GM18502 (cell line): ENCODE measurements at regions not wholly inside any gene's neighbourhood (a gene's known extent, or its start where the extent isn't known, plus 50 kb on each side); places are given as distances from the start of the nearest gene placed in this dataset.

Source experiments
- ATAC-seq: cut with Tn5 transposase; IDR thresholded peaks from one replicate; pipeline ENCODE4 v1.9.1; 2021; ENCODE audit warnings: mild to moderate bottlenecking; ENCODE audit not compliant: unreplicated experiment, poor library complexity

DNA sequence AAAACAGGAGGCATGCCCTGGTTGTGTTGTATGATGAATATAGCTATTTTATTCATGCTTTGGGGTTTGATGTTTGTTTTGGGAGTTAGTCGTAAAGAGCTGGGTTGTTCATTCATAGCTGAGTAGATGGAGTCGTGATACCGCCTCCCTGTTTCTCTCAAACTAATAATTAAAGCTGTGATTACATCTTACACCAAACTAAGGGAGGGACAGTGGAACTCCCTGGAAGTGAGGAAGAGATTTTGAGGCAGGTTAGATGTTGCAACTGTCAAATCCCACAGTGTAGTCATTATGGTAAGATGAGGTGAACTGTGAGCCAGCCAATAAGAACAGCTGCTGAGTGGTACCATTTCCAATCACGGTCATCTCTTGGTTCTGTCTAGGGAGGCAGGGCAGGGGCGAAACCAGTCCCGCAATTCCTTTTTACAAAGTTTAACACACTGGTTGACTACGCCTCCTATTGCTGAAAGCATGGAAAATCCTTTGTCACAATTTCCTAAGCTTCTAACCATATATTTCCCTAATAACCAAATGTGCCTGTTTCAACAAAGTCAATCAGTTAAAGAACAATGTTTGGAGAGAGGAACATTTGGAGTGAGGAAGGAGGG lies 207.6 kb upstream of the SERP2 start:
- no peak for ATAC-seq

DNA sequence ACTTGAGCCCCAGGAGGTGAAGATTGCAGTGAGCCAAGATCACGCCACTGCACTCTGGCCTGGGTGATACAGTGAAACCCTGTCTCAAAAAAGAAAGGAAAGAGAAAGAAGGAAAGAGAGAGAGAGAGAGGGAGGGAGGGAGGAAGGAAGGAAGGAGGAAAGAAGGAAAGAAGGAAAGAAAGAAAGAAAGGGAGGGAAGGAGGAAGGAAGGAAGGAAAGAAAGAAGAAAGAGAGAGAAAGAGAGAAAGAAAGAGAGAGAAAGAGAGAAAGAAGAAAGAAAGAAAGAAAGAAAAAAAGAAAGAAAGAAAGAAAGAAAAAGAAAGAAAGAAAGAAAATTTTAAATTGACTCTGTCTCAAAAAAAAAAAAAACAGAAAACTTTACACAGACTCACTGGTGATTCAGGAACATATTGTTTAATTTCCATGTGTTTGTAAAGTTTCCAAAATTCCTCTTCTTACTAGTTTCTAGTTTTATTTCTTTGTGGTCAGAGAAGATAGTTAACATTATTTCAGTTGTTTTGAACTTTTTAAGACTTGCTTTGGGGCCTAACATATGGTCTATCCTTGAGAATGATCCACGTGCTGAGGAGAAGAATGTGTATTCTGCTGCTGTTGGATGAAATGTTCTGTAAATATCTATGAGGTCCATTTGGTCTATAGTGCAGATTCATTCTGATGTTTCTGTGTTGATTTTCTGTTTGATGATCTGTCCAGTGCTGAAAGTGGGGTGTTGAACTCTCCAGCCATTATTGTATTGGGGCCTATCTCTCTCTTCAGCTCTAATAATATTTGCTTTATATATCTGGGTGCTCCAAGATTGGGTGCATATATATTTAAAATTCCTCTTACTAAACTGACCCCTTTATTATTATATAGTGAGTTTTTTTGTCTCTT lies 204.4 kb upstream of the SERP2 start:
- no peak for ATAC-seq

DNA sequence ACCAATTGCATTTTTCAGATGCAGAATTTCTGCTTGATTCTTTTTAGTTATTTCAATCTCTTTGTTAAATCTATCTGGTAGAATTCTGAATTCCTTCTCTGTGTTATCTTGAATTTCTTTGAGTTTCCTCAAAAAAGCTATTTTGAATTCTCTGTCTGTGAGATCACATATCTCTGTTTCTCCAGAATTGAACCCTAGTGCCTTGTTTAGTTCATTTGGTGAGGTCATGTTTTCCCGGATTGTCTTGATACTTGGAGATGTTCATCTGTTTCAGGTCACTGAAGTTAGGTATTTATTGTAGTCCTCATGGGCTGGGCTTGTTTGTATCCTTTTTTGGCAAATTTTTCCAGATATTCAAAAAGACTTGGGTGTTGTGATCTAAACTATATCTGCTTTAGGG lies 202.9 kb upstream of the SERP2 start:
- ATAC-seq = no peak

DNA sequence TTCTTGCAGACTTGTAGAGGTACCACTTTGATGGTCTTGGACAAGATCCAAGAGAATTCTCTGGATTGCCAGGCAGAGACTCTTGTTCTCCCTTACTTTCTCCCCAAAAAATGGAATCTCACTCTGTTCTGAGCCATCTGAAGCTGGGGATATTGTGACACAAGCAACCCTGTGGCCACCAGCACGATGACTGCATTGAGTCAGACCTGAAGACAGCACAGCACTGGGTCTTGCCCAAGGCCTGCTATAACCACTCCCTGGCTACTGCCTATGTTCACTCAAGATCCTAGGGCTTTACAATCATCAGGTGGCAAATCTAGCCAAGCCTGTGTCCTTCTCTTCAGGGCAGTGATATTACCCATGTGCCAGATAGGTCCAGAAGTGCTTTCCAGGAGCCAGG lies 202.5 kb upstream of the SERP2 start:
- ATAC-seq = no peak

DNA sequence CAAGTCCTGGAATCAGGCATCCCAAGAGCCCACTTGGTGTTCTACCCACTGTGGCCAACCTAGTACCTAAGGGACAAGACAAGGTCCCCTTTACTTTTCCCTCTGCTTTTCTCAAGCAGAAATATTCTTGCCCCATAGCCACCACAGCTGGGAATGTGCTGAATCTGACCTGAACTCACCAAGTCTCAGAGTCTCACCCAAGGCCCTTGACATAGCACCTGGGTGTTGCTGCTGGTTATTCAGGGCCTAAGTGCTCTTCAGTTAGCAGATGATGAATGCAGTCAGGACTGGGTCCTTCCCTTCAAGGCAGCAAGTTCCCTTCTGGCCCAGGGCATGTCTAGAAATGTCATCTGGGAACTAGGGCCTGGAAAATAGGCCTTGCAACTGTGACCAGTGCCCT lies 201.8 kb upstream of the SERP2 start:
- ATAC-seq = no peak

DNA sequence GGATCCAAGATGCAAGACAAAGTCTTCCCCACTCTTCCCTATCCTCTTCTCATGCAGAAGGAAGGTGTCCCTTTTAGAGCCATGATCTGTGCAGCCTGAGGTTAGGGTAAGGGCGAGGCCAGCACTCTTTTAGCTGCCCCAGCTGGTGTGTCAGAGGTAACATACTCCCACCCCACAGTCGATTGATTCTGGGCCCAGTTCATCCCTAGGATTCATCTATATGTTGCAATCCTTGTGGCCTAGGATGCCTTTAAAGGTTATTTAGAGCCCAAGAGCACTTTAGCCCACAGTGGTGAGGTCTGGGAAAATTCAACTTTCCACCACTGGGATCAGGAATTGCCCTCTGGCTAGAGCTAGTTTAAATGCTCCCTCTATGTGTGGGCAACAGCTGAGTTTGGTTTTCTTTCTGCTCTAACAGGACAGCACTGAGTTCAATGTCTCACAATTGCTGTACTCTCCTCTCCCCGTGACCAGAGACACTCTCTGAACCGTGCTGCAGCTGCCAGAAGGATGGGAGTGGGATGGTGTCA lies 201.3 kb upstream of the SERP2 start:
- ATAC-seq = no peak

DNA sequence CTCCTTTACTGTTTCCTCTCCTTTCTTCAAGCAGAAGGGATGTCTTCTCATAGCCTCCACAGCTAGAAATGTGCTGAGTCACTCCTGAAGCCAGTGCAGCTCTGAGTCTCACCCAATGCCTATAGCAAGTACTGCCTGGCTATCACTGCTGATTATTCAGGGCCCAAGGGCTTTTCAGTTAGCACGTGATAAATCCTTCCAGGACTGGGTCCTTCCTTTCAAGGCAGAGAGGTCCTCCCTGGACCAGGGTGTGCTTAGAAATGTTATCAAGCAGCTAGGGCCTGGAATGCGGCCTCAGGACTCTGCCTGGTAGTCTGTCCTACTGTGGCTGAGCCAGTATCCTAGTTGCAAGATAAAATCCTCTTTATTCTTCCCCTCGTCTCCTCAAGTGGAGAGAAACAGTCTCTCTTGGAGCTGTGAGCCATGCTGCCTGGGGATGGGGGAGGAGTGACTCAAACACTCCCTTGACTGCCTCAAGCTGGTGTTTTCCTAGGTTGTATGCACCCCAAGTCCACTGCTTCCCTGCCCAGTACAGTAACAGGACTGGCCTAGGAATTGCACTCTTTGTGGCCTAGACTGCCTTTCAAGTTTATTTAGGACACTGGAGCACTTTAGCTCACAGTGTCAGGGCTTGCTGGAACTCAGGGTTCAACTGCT lies 198.7 kb upstream of the SERP2 start:
- ATAC-seq = no peak

DNA sequence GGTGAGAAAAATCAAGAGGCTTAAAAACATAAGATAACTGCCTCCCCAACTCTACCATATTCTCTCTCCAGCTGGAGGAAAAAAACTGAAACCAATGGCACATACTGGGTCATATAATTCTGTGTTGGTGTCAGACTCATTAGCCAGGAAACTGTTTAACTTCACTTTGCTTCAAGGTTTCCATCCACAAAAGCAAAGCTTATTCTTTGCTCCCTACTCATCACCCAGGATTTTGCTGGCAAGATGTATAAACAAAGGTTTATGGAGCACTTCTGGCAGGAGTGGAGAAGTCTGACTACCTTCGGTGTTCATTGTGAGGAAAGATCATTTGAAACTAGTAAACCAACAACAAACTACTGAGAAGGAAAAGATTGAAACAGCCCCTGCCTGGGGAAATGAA lies 197.5 kb upstream of the SERP2 start:
- no peak for ATAC-seq

DNA sequence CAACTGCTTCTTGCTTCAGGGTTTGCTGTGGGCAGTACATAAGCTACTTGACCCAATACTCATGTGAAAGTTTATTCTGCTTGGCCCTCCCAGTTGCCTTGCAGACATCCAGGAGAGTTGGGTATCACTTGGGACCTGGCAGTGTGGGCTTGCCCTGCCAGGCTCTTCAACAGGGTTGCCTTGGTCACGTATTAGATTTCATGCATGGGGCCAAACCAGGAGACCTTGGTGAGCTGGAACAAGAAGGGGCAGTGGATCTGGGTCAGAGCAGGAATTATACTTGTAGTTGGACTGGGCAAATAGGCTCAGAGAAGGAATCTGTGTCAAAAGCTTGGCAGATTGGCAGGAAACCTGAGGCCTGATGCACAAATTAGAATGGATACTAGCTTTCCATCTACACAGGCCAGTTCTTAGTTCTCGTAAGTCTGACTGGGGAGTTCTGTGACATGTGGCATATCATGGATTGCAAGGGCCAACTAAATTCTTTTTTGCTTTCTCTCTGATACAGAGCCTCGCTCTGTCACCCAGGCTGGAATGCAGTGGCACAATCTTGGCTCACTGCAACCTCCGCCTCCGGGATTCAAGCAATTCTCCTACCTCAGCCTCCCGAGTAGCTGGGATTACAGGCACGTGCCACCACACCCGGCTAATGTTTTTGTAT lies 192.6 kb upstream of the SERP2 start:
- no peak for ATAC-seq

DNA sequence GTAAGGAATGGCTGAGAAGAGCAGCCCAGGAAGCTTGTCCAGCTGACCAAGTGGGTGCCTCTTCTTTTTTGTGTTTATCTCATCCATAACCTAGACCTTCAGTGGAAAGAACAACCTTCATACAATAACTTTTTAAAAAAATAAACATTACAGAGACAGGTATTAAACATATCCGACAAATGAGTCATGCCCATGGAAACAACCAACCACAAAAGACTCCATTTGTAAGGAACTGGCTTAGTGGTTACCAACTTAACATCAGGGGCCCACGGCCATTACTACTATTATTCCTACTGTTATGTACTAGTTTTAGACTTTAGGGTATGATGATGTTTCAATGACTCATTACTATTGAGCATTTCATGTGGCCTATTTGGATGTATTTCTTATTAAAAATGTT lies 191.7 kb upstream of the SERP2 start:
- no peak for ATAC-seq

DNA sequence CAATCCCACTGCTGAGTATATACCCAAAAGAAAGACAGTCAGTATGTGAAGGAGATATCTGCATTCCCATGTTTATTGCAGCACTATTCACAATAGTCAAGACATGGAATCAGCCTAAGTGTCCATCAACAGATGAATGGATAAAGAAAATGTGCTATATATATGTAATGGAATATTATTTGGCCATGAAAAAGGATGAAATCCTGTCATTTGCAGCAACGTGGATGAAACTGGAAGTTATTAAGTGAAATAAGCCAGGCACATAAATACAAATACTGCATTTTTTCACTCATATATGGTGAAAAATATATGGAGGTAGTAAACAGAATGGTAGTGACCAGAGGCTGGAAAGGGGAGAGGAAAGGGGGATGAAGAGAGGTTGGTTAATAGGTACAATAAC lies 188.9 kb upstream of the SERP2 start:
- no peak for ATAC-seq

DNA sequence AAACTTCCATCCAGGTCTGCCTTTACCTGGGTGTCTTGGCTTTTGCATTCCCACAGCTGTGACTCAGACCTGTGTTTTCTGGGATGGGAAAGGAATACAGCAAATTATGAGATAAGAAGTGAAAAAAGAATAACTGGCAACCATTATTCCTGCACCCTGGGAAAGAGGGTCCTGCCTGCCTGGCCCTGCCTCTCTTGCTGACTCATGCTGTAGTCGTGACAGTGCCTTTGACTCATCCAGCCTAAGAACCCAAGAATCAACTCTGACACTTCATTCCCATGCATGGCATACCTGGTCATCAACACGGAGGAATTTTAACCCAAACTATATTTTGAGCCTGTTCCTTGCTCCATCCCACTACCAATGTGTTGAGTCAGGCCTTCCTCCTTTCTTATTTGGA lies 185.4 kb upstream of the SERP2 start:
- no peak for ATAC-seq

DNA sequence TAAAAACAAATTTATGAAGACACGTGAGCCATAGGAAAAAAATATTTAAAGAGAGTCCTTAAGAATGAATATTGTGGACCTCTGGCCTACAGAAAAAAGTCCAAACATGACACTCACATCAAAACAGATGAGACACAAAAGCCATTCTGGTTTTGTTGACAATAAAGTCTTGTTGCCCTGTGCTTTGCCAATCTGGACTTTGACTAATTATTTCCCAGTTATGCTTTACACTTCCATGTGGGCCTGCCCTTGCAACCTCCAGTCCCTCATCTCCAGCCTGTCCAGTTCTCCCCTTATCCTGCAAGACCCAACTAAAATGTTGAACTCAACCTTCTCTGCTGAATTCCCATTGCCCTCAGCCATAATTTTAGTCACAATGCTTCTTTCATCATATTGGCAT lies 184.5 kb upstream of the SERP2 start:
- no peak for ATAC-seq

DNA sequence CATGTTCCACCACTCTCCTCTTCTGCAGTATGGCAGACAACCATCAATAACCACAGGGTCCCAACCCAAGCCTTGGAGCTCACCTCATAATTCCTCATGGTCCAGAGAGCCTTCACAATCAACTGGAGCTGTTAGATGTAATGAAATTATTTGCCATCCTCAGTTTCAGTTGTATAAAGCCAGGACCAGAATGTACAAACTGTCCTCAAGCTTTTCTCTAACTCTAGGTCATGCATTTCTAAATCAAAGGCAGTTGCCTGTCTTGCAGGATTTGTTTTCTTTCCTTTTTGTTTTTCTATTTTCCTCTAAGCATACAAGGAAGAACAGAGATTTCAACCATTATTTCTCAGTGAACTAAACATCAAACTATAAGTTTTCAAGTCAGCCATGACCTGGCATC lies 182.5 kb upstream of the SERP2 start:
- no peak for ATAC-seq

DNA sequence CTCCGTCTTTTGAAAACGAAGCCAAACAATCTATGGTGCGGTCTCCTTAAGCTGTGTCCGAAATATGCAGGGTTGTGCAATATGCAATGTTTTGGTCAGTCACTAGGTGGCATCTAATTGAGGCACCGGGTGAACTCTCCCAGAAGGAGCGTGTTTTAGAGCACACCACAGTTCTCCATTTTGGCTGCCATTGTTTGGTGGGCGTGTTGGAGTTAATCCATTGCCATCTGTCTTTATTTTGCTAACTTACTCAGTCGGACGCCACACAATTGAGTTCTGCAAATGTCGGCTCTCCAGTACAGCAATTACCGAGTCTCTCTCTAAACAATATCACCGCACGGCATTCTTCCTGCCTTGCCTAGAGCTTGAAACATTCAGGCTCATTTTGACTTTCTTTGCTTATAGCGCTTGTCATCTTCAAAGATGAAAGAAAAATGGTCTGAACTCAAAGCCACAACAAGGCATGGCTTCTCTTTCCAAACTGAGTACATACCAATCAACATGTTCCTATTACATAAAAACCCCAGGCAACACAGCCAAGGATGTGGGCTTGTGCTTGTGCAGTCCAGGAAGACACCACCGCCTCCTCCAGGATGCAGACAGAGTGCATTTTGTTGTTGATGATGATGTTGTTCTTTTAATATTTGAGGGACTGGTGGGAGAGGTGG lies 182.0 kb upstream of the SERP2 start:
- ATAC-seq = no peak

DNA sequence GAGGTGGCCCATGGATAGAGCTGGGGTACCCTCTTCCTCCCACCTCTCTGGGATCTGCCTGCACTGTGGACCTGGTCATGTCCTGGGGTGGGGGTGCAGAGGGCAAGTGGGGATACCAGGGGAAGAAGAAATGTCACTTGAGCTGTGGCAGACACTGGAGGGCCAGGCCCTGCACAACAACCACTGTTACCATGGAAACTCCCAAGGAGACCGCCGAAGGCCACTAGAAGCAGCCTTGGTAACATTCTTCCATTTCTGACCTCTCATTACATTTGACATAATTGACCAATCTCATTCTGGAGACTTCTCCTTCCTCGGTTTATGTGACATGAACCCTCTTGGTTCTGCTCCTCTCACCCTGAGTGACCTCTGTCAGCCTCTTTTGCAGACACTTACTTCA lies 179.9 kb upstream of the SERP2 start:
- ATAC-seq = no peak

DNA sequence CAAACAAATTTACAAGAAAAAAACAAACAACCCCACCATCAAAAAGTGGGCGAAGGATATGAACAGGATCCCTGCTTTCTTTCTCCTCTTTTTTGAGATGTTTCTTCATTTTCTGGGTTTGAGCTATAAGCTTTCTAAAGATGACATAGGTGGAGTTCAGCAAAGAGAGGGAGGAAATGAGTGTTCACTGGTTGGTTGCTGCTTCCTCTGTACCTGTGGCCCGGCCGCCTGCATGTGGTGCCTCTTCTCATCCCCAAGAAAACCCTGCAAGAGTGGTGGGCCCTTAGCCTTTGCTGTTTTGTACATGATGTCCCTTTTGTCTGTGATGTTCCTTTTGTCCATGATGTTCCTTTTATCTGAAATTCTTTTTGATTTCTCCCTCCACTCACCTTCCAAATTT lies 178.4 kb upstream of the SERP2 start:
- ATAC-seq = no peak

DNA sequence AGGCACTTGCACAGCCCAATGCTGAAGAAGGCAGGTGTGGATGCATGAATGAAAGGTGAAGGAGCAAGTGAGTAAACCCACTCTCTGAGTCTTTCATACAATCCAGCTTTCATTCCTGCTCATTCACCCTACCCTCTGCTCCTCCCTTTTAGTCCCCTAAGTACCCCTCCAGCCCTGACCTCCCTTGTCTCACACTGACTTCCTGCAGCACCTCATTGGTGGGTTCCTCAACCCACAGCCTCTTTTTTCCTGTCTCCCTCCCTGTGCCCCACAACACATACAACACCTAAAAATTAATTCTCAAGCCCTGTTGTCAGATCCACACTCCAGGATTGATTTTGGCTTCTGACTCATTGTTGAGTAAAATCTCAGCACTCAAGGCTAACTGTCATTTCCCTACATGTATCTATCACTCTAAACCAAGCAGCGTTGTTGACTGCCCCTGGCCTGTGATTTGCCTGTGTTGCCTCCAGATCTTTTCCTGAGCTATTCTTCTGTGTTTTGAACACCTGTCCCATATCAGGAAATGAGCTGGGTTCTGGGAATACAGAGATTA lies 177.3 kb upstream of the SERP2 start:
- no peak for ATAC-seq

DNA sequence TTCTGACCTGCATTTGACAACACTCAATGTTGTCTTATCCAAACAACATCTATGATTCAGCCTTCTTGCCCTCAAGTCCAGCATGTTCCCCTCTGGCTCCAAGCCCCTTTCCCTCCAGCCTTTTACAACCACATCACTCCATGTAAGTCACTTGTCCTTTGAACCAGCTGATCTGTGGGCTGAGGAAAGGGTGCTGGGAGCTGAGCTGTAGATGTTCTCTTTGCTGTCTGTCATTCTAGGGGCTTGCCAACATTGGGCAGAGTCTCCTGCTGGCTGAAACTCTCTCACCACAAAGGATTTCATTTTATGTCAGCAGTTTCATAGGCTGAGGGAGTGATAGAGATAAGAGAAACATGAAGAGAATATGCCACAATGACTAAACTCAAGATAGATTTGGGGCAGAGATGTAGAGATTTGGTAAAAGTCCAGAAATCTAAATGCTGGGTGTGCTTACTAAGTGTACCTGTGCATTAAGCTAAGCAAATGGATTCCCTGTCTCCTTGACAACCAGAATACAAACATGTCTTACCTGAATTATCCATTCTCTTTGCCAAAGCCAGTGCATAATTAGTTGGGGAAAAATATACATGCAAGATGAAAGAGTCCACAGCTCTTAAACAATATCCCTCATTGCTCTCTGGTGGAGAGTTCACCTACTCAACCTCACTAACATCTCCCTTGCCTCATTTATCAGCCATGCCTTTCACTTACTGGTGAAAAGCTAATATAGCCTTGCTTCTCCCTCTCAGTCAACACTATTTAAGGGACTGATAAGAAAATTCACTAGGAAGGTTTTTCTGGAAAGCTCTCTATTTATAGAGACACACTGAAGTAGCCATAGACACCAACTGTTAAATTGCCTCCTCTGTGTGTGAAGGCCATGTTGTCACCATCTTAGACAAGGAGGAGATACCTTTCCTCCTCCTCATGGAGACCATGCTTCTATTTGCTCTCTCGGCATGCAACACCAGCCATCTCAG lies 175.5 kb upstream of the SERP2 start:
- peak; percentile 95 for ATAC-seq
